GM12865 (cell line): ENCODE measurements at regions not wholly inside any gene's neighbourhood (a gene's known extent, or its start where the extent isn't known, plus 50 kb on each side); places are given as distances from the start of the nearest gene placed in this dataset.
A peak's percentile ranks its signal among the peaks of the same experiment; 100 is the strongest.

Source experiments
- DNase-seq: peaks from one replicate; pipeline ENCODE4 v3.0.0; 2010; ENCODE audit warnings: low read depth
- H3K4me3 ChIP-seq: 2 replicates; pipeline ENCODE4 v1.5.1; 2011; ENCODE audit warnings: mild to moderate bottlenecking, low read depth, low read length, control low read depth
- CTCF ChIP-seq: IDR thresholded peaks from 2 replicates; pipeline ENCODE4 v1.5.1; 2011; ENCODE audit warnings: low read length, control low read depth, low read depth, inconsistent platforms; ENCODE audit not compliant: insufficient read depth; ENCODE audit errors: missing control alignments

- DNase-seq, result peak; percentile 43
- no peak overlapping the region for H3K4me3 ChIP-seq
- no peak for TF ChIP-seq CTCF
Measured at GRCh38 chr1:8158995-8159394, 132.9 kb upstream of the ERRFI1 start.

GRCh38 chr1:8157765-8158164 is 131.7 kb upstream of the ERRFI1 start:
- DNase-seq, result no peak
- no peak overlapping the region for H3K4me3 ChIP-seq

GRCh38 chr1:8155528-8156186 is 129.5 kb upstream of the ERRFI1 start:
- no peak for DNase-seq
- H3K4me3 ChIP-seq, result no peak overlapping the region
- no peak for TF ChIP-seq CTCF

More at GRCh38 chr1:8157765-8158164, 131.7 kb upstream of the ERRFI1 start:
- no peak for TF ChIP-seq CTCF

- H3K4me3 ChIP-seq, result no peak overlapping the region
- no peak for TF ChIP-seq CTCF
- DNase-seq, result no peak
Measured at GRCh38 chr1:8154621-8155052, 128.5 kb upstream of the ERRFI1 start.

GRCh38 chr1:8153961-8154360 is 127.9 kb upstream of the ERRFI1 start:
- no peak for DNase-seq
- no peak overlapping the region for H3K4me3 ChIP-seq
- TF ChIP-seq CTCF, result no peak

- no peak for TF ChIP-seq CTCF
- H3K4me3 ChIP-seq, result no peak overlapping the region
- no peak for DNase-seq
Measured at GRCh38 chr1:8152731-8153702, 126.9 kb upstream of the ERRFI1 start.
